ENCODE measurements at regions not wholly inside any gene's neighbourhood (a gene's known extent, or its start where the extent isn't known, plus 50 kb on each side); places are given as distances from the start of the nearest gene placed in this dataset.
A peak's percentile ranks its signal among the peaks of the same experiment; 100 is the strongest.
"Not testable (repeated sequence)": the region's sequence is repeated elsewhere in the genome, so short reads cannot be mapped to it uniquely, and the experiment has no call there.

DNA sequence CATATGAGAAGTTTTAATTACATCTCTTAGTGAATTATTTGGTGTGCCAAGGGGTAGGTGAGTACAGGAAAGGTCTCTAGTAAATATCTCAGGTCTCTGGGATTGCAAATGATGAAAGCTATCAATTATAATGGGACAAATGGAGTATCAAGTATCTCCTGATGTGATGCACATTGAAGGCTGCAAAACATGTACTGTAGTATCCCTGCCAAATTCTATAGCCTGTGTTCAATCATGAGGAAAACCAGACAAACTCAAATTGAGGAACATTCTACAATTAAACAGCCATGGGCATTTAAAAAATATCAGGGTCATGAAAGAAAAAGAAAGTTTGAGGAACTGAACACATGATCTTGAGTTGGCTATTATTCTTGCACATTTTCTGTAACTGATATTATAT lies 665.4 kb upstream of the PABPC4L start:
- DNase-seq (ENCODE audit: low spot score), result no peak

DNA sequence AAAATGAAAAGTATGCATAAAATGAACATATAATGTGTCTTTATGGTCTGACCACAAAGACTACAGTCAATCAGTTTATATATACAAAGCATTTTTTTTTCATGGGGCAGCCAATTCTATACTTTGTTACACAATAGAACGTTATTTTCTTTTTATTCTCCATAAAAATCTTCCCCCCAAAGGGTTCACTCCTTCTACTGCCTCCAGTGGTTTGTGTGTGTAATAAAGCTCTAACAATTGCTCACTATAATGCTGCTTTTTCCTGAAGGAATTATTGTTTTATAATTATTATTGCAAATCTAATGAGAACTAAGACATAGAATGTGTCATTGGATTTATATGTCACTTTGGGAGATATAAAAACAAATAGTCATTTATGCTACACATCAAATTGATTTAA lies 664.1 kb upstream of the PABPC4L start:
- no peak for DNase-seq (ENCODE audit: low spot score)

DNA sequence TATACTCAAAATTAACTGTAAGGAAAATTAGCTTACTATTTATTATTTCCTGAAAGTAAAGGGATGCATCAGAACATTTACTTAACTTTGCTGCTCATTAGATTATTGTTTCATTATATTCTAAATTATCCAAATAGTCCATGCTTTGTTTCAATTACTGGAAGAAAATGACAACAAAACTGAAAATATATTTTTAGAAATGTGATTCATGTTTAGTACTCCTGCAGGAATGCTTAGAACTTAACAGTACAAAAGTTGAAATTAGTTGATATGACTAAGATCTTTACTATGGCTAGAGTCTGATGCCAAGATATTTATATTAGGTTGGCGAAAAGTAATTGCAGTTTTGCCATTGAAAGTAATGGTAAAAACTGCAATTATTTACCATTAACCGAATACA lies 660.5 kb upstream of the PABPC4L start:
- DNase-seq (ENCODE audit: low spot score), result peak; percentile 12

DNA sequence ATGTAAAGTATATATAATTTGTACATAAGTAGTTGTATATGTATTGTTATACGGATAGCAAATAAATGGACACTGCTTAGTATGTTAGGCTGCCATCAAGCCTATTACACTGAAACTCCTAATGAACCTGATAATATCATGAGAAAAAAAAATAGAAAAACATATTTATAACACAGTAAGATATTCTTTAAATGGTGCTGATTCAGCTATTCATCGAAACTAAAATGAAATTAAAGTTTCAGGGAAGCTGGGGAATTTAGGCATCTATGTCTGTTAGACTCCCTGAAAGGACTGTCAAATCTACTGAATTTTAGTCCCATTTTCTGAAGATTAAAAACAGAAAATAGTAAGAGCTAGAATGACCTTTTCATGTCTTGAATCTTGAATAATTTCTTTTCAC lies 647.1 kb upstream of the PABPC4L start:
- no peak for DNase-seq (ENCODE audit: low spot score)

DNA sequence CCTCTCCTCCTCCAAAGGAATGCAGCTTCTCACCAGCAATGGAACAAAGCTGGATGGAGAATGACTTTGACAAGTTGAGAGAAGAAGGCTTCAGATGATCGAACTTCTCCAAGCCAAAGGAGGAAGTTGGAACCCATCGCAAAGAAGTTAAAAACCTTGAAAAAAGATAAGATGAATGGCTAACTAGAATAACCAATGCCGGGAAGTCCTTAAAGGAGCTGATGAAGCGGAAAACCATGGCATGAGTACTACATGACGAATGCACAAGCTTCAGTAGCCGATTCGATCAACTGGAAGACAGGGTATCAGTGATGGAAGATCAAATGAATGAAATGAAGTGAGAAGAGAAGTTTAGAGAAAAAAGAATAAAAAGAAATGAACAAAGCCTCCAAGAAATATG lies 629.2 kb upstream of the PABPC4L start:
- DNase-seq (ENCODE audit: low spot score), result not testable (repeated sequence)

DNA sequence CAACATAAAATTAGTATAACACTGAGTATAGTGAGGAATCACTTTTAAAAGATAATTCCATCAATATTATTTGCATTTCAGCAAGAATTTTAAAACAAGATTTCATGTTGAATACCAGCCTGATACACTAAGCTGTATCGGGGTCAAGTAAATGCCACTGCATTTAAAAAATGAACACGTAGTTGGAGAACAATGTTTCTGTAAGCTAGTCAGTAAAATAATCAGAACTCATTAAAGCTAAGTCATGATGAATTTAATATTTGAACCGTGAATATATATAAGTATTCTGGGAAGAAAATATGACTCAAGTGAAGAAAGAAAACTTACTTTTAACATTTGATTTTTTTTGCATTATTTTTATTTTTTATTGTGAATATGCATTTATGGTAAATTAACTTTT lies 611.0 kb upstream of the PABPC4L start:
- no peak for DNase-seq (ENCODE audit: low spot score)

DNA sequence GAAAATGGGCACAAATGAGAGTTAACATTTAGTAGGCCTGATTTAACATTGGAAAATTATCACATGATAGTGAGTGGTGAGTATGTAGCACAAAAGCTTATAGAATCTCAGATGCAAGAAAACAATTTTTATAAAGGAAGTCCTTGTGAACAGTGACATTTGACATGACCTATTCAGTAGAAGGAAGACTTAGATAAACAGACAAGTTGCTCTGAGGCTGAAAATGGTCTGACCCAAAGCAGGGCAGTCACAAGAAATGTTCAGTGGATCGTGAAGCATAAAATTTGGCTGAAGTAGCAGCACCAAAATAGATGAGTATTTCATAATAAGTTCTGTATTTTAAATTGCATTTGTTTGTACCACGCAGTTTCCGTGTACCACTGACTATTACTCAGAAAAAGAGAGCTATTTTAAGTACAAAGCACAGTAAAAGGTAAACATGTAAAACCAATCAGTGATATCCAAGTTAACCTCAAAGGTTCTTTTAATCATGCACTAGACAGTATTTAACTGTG lies 605.7 kb upstream of the PABPC4L start:
- DNase-seq (ENCODE audit: low spot score), result no peak

DNA sequence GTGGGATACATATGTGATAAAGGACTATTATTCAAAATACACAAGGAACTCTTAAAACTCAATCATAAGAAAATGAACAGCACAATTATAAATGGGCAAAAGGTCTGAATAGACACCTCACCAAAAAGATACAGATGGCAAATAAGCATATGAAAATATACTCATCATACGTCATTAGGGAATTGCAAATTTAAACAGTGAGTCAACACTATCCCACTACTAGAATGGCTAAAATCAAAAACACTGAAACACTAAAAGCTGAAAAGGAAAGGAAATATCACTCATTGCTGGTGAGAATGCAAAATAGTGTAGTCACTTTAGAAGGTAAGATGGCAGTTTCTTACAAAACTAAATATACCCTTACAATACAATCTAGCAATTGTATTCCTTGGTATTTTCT lies 597.0 kb upstream of the PABPC4L start:
- no peak for DNase-seq (ENCODE audit: low spot score)

DNA sequence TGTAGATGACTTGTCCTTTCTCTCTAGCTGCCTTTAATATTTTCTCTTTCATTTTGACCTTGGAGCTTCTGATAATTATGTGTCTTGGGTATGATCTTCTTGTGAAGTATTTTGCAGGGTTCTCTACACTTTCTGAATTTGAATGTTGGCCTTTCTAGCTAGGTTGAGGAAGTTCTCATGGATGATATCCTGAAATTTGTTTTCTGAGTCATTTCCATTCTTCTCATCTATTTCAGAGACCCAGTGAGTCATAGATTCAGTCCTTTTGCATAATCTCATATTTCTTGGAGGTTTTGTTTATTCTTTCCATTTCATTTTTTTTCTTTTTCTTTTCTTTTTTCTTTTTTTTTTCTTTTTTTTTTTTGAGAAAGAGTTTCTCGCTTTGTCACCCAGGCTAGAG lies 585.7 kb upstream of the PABPC4L start:
- no peak for DNase-seq (ENCODE audit: low spot score)

DNA sequence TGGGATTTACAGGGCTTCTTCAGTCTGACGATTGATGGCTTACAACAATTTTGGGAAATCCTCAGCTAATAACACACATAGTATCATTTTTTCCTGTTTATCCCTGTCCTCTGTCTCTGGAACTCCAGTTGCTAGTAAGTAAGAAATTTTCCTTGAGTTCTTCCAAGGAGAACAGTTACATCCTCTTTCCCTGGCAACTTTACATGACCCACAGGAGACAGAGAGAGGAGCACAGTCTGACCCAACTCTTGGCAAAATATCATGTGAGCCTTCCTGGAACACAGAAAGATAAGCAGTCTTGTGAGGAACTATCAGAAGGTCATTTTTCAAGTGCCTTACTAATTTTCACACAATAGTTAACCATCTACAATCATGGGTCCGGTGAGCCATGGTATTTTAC lies 578.7 kb upstream of the PABPC4L start:
- DNase-seq (ENCODE audit: low spot score), result no peak

DNA sequence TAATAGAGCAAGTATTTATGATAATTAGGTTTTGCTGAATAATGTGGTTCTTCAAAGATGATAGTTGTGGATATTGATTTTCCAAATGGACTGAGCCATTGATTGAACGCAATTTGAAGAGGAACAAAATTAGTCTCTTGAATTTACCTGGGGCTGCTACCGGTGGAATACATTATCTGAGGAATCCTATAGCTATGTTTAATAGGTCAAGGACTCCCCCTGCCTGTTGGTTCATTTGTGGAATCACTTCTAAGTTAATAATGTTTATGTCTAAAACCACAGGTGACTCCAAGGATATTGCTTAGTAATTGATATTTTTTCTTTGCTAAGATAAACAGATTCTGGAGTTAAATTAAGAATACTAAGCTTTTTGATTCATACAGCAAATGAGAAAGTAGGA lies 576.0 kb upstream of the PABPC4L start:
- DNase-seq (ENCODE audit: low spot score), result no peak

DNA sequence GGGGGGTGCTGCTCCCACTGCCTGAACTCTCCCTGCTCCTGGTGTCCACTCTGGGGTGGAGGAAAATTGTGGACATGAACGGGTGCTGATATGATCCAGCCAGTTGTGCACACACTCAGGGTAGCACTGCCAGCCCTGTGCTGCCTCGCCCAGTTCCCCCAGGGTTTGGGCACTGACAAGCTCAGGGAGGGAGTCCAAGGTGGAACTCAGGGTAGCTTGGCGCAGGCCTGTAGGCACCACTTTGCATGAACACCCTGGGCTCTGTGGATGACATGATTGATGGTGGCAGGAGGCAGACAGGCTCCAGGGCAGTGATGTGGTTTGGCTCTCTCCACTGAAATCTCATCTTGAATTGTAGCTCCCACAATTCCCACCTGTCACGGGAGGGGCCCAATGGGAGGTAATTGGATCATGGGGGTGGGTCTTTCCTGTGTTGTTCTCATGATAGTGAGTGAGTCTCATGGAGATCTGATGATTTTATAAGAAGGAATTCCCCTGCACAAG lies 572.0 kb upstream of the PABPC4L start:
- DNase-seq (ENCODE audit: low spot score), result no peak

DNA sequence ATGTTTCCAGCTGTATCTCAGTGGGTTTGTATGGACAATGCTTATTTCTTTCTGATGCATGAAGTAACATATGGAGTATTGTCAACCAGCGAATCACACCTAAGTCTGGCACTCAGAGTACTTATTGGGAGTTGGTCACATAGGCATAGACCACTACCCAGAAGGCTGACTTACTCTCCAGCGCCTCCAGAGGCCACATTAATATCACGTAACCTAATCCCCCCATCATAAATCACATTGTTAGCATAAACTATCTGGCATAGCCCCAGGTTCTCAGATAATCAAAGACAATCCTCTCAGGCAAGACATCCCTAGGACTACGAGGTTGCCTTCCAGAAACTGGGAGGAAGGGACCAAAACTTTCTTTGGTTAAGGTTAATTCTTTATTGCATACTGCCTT lies 560.5 kb upstream of the PABPC4L start:
- DNase-seq (ENCODE audit: low spot score), result no peak

DNA sequence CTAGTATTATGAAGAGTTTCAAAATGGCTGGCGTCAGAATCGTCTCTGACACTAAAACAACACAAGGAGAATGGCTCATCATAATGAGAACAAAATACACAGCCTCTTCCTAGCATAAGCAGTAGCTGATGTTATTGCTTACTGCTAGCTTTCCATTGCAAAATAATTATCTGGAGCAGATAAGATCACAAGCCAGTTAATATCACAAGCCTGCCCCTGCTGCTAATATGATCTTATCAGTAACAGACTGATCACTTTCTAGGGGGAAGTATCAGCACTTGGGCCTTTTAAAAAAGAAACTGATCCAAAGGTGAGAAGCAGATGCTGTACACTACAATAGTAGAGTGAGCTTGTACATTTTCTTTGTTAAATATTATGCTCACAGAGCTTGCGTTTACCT lies 554.8 kb upstream of the PABPC4L start:
- no peak for DNase-seq (ENCODE audit: low spot score)

DNA sequence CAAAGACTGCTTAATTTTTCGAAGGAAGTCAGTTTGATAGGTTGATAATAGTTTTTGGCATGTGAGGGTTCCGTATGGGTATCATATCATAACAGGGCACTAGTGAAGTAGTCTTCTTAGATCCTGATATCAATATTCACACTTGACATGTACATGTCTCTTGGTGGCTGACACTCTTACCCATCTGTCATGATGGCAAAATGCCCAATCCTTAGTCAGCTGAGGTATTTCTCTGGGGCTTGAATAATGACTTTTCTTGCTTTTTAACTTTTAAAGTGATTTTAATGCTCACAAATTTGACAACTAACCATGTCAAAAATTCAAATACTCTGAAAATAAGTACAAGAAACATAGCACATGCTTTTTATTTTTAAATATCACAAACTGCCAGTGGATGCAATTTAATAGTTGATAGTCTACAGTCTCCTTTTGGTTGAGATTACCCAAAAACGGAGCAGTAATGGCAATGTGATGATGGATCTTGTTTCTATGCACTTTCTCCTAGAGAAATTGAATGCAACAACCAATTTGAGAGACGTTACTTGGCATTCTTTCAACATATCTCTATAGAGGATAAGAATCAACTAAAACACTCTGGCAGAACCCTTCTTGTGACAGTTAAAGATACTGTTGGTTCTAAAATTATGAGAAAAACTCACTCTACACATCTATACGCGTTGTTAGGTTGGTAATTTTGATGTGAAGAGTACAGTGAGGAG lies 552.9 kb upstream of the PABPC4L start:
- no peak for DNase-seq (ENCODE audit: low spot score)

DNA sequence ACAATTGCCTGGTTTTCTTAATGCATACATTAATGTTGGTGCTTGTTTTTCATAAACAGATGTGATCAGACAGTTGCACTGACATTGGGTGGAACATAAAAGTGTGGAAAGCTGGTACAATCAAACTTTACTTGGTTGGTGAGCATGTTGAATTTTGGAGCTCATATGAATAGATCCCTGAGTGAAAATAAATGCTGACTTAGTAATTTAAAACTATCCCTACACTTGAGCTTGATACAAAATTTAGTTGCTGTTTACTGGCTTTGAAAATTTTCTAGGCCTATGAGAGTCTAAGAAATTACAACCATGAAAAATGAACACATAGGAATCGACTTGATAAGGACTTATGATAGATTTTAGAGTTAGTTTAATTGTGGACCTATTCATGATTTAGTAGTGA lies 551.8 kb upstream of the PABPC4L start:
- no peak for DNase-seq (ENCODE audit: low spot score)

DNA sequence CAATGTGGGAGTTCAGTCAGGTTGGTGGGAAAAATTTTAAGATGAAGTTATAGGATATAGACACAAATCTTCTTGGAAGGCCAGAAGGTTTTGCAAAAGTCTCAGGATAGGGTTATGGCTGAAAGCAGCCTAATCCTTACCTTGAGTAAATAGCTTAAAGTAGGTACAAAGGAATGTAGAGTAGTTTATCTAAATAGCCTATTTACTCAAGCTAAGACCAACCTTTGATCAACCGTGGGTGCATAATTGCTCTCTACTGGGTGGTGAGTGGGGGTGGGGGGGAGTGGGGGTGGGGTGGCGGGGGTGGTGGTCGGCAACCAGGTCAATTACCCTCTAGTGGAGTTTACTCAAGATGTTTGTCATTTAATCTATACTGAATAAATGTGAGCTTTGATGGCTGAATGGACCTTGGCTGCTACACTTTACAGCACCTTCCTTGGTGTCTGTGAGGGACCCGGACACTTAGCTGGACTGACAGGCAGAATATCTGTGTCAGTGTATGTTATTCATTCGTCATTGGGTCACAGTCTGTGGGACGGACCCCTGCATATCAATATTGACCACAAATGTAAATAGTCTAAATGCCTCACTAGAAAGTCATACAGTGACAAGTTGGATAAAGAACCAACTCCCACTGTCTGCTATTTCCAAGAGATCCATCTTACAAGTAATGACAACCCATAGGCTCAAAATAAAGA lies 545.7 kb upstream of the PABPC4L start:
- no peak for DNase-seq (ENCODE audit: low spot score)

DNA sequence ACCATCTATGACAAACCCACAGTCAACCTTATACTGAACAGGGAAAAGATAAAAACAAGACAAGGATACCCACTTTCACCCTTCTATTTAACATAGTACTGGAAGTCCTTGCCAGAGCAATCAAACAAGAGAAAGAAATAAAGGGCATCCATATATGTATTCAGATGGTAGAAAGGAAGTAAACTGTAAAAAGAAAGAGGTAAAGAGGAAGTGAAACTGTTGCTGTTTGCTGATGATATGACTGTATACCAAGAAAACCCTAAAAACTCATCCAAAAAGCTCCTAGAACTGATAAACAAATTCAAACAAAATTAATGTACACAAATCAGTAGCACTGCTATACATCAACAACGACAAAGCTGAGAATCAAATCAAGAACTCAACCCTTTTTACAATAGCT lies 538.7 kb upstream of the PABPC4L start:
- DNase-seq (ENCODE audit: low spot score), result no peak

DNA sequence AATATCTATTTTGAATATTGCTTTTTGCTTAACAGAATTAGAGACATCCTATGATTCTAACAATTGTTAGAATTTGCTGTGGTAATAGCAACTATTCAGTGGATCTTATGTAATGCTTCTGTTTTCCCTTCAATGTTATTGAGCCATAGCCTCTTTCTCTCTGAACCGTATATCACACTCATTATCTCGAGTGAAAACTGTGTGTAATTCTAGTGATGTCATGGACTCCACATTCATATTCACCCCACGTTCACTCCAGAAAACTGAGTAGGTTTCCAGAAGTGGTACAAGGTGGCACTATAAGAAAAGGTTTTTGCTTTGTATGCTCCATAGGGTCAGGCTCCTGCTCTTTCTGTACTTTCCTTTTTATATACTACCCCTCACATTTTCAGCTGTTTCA lies 534.3 kb upstream of the PABPC4L start:
- no peak for DNase-seq (ENCODE audit: low spot score)

DNA sequence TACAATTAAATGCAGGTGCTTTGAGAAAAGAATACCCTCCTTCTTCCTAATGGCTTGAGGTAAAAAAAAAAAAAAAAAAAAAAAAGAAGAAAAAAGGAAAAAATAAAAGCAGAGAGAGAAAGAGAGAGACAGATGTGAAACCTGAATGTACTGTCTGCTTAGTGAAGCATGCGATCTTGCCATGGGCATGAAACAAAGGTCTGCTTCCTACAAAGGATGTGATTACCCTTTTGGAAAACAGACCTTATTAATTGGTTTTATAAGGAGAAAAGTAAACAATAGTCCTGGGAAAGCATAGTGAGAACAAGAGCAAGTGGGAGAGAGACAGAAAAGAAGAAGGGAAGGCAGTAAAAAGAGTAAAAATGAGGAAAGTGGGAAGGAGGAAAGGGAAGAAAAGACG lies 526.1 kb upstream of the PABPC4L start:
- no peak for DNase-seq (ENCODE audit: low spot score)

DNA sequence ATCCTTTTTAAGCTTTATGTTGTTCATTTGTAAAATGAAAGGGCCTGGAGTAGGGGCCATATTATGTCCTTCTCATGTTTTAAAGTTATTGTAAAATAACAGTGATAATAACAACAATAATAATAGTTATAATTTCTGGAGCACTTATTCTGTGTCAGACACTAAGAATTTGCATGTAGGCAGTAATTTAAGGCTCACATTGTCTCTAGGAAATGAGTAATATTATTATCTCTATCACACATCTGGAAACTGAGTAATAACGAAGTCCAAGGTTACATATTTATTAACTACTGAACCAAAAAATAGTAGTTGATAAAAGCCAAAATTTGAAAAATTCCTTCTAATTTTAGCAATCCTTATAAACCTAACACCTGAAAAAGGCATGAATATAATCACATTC lies 520.7 kb upstream of the PABPC4L start:
- no peak for DNase-seq (ENCODE audit: low spot score)

DNA sequence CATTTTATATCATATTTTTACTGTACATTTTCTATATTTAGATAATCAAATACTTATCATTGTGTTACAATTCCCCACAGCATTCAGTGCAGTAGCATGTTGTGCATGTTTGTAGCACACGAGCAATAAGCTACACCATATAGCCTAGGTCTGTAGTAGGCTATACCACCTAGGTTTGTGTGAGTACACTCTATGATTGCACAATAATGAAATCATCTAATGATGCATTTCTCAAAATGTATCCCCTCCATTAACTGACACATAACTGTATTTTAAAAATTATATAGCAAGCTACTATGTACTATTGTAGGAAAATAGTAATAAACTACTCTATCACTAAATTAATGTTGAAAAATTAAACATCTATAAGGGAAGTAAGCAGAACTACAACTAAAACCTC lies 518.4 kb upstream of the PABPC4L start:
- no peak for DNase-seq (ENCODE audit: low spot score)

DNA sequence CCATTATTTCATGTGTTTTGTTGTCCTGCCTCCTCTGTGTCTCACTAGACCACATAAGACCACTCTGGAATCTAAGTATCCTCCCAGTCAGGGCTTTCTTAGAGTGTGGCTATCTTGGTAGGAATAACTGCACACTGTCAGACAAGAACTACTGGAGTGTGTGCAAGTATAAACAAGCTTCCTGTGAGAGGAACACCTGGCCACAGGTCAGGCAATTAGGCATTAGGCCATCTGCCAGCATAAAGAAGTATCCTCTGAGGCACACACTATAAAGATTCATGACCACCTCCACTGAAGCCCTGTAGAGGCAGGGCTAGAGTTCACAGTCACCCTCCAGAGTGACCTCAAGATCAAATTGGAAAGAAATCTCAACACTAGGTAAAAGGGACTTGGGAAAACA lies 507.0 kb upstream of the PABPC4L start:
- no peak for DNase-seq (ENCODE audit: low spot score)

DNA sequence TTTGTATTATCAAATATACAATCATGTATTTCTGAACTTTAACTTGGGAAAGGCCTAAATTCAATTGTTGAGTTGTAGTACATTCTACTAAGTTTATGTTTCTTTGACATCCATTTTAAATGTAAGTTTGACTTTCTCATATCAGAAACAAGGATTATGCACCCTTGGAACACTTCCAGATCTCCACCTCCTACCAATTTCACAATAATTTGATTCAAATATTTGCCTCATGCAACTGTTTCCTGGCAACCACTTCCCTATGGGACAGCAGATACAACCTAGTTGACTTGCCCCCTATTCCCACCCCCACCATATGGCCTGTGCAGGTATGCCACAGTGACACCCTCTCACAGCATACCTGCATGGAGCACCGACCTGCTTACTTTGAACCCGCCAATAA lies 506.4 kb upstream of the PABPC4L start:
- DNase-seq (ENCODE audit: low spot score), result no peak

Measured in AG08396 (cell line).